ENCODE measurements at regions not wholly inside any gene's neighbourhood (a gene's known extent, or its start where the extent isn't known, plus 50 kb on each side); places are given as distances from the start of the nearest gene placed in this dataset.
A peak's percentile ranks its signal among the peaks of the same experiment; 100 is the strongest.

DNA sequence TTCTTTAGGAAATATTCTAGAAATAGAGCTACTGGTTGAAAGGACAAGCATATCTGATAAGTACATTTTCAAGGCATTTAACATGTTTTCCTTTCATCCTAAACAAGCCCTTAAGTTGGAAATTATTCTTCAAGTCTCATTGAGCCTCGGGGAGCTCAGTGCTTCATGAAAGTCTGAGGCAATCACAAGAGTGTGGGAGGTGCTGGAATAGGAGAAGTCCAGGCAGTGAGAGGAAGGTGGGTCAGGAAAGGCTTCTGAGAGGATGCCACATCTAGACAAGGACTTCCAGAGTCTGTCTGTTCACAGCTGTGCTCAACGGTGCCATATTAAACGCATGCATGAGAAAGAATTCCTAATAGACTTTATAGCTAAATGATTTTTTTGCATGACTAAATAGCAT lies 69.8 kb downstream of the CD83 start:
- DNase-seq, result no peak

- DNase-seq, result no peak
Observed at GRCh38 chr6:14189074-14189473, 71.5 kb downstream of the CD83 start.

GRCh38 chr6:14190191-14190928 lies 72.8 kb downstream of the CD83 start:
- DNase-seq, result no peak

- no peak for DNase-seq
Observed at GRCh38 chr6:14190929-14191224, 73.3 kb downstream of the CD83 start.

GRCh38 chr6:14191761-14192160 lies 74.2 kb downstream of the CD83 start:
- no peak for DNase-seq

GRCh38 chr6:14192216-14192788 lies 74.7 kb downstream of the CD83 start:
- no peak for DNase-seq

GRCh38 chr6:14193524-14193923 lies 76.0 kb downstream of the CD83 start:
- no peak for DNase-seq

DNA sequence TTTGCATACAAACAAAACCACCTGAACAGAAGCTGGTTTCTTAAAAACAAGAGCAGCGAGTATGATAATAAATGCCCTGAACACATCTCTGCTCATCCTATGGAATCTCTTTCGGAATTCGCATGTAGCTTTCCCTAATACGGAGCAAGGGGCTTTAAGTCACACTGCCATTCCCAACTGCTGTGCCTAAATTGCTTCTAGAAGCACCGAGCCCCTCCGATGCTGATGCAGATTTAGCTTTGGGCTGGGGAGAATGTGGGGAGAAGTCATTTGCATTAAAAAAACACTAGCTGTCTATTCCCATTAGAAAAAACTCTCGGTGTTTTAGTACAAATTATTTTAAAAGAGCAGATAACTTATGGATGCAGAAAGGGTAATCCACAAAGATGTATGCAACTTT lies 76.9 kb downstream of the CD83 start:
- no peak for DNase-seq

GRCh38 chr6:14194976-14195375 lies 77.4 kb downstream of the CD83 start:
- no peak for DNase-seq

GRCh38 chr6:14196026-14196425 lies 78.5 kb downstream of the CD83 start:
- DNase-seq, result no peak

- no peak for DNase-seq
Observed at GRCh38 chr6:14197118-14197517, 79.5 kb downstream of the CD83 start.

- no peak for DNase-seq
Observed at GRCh38 chr6:14200047-14200446, 82.5 kb downstream of the CD83 start.

- no peak for DNase-seq
Observed at GRCh38 chr6:14202947-14203346, 85.4 kb downstream of the CD83 start.

DNA sequence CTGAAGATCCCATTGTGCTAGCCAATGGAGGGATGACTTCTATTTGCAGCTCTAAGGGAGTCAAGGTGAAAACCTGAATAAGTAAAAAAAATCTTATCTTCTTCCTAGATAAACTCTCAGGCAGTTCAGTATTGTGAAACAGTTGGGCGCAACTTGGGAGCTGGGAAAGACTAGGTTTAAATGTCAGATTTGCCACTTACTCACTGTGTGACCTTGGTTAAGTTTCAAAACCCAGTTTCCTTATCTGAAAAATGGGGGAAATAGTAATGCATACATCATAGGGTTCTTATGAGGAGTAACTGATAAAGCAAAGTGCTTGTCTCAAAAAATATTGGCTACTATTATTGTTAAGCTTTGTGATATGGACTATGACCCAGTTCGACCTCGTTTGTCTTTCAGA lies 88.8 kb downstream of the CD83 start:
- DNase-seq, result no peak

- DNase-seq, result no peak
Observed at GRCh38 chr6:14207448-14207847, 89.9 kb downstream of the CD83 start.

DNA sequence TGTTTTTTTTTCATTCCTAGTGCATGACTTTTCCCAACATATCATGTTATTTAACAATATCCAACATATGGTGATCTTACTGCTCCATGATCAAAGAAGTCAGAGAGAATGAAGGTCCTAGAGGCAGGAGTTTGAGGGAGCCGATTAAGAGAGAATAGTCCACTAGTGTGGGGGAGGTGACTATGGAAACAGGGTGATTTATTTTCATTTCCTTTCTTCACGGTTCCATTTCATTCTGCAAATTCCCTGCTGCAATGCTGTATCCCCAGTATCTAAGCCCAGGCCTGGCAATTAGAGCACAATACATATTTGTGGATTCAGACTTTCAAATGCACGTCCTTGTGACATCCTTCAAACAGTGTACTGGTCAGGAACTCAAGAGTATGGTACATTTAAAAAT lies 91.4 kb downstream of the CD83 start:
- DNase-seq, result no peak

DNA sequence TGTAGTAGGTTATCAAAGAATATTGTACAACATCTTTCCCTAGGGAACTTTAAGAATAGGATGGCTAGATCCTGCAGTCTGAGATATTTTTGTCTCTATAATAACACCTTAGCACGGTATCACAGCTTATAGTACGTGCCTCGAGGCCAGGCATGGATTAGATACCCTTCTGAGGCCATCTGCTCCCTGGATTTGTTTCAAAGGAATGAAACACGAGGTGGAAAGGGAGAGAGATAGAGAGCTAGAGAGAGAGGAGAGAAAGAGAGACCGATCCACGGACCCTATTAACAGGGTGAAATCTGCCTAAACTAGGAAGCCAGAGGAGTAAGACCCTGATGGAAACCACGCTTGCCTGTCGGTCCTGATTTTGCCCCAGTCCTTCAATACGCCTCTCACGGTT lies 92.5 kb downstream of the CD83 start:
- no peak for DNase-seq

GRCh38 chr6:14210663-14211561 lies 93.3 kb downstream of the CD83 start:
- DNase-seq, result peak; percentile 95

- DNase-seq, result peak; percentile 47
Observed at GRCh38 chr6:14211562-14211942, 94.0 kb downstream of the CD83 start.

DNA sequence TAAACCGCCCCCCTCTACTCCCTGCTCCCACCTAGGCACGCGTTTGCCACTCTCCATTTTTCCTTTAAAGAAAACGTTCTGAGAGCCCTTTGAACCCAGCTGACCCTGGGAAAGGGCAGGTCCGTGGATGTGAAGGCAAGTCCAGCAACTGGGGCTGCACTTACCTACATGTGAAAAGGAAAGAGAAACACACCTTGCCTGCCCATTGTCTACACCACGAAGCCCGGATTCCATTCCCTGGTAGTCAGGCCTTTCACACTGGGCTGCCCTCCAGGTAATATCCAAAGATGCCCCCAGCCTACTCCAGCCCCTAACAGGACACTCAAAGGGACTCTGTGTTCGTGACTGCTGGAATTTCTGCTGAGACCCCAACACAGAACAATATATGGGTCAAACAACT lies 94.4 kb downstream of the CD83 start:
- no peak for DNase-seq

DNA sequence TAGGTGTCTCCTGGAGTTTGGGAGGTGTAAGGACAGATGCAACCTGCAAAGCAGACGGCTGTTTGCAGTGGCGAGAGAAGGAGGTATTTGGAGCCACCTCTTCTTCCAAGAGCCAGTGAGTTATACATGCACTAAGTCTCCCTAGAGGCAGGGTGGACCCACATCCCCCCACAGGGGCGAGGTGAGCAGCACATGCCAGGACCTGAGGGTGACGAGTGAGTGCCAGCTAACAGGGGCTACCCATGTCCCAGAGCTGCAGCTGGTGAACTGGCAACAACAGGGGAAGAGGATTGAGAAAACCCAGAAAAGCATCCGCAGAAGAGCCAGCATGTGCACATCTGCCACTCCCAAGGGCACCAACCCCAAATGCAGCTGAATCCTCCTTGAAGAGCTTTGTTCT lies 95.1 kb downstream of the CD83 start:
- DNase-seq, result no peak

DNA sequence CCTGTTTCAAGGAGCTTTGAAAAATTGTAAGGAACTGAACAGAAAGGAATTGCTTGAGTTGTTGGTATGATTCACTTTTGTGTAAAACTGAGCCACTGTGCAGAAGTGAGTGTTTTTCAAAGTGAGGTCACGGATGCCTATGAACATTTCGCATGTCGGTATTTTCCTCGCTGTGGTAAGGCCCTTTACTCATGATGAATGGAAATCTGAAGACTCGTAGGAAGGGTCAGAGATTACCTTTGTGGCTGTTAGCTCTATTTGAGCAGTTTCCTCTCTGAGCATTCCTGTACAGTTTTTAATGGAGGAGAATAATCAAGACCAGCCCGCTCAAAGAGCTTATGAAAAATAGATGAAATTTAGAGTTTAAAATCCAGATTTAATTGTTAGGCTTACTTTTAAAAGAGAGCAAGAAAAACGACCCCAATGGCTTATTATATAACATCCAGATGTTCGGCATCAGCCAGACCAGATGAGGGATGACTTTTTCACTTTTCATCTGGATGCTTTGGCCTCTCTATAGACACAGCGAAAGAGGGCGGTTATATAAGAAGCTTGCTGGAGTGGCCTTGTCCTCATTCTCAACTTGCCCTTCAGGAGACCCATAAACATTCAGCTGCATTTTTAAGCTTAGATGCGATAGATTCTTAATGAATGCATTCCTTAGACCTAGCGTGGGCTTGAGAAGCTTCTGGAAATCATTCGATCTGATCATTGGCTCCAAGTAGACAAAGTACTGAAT lies 99.5 kb downstream of the CD83 start:
- DNase-seq, result no peak

Measured in hindlimb muscle (tissue), 1 donor.